NCI-H187 (cell line): ENCODE measurements at regions not wholly inside any gene's neighbourhood (a gene's known extent, or its start where the extent isn't known, plus 50 kb on each side); places are given as distances from the start of the nearest gene placed in this dataset.

Experiments used
- DNase-seq, 2 experiments: peaks; one replicate each; lab custom pipeline; 2025; lab: John Stamatoyannopoulos, UW

DNA sequence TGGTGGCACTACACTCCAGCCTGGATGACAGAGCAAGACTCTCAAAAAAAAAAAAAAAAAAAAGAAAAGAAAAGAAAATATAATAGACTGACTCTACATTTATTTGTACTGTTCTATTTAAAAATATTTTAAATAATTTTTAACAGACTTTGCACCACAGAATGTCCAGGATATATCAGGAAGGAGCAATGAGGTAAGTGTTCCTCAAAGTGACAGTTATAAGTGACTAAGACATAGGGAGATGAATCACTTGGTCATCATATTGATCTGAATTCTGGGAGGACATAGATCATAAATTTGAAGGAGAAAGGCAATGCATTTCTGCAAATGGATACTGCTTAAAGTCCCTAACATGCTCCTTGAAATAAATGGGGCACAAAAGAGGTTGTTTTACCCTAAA is 221.5 kb downstream of the KCNC2 start:
- DNase-seq: no peak
